Motor neuron (in vitro differentiated cells): ENCODE measurements at regions not wholly inside any gene's neighbourhood (a gene's known extent, or its start where the extent isn't known, plus 50 kb on each side); places are given as distances from the start of the nearest gene placed in this dataset.

Experiments
- ATAC-seq, 8 experiments: fragments of 200-7000 bp; cut with Tn5 transposase; replicated peaks in 6 of 8; 2 replicates each; pipeline ENCODE4 v1.8.0; 2021; ENCODE audit warnings: mild to moderate bottlenecking in 8 of 8, moderate library complexity in 8 of 8
- H3K27ac ChIP-seq, 2 donors: fragments of 250-450 bp; sonication (Bioruptor Pico); 2 replicates each; pipeline ENCODE4 v1.9.0; 2021; ENCODE audit warnings: antibody characterized with exemption in 2 of 2, mild to moderate bottlenecking in 2 of 2, moderate library complexity in 1 of 2
- H3K4me1 ChIP-seq, 2 donors: fragments of 250-450 bp; sonication (Bioruptor Pico); replicated peaks in 1 of 2; 2 replicates each; pipeline ENCODE4 v1.6.1; 2021; ENCODE audit warnings: antibody characterized with exemption in 2 of 2, mild to moderate bottlenecking in 2 of 2, moderate library complexity in 1 of 2
- H3K4me3 ChIP-seq, 5 donors: fragments of 250-450 bp; sonication (Bioruptor Pico); 2 replicates each; pipeline ENCODE4 v1.9.0; 2021; ENCODE audit warnings: antibody characterized with exemption in 5 of 5, mild to moderate bottlenecking in 5 of 5, moderate library complexity in 4 of 5
- WGBS, 10 experiments: fragments of 450-650 bp; shearing (Covaris generic); methylation state at CpG; one replicate each; pipeline ENCODE4 v1.0.0; 2022; 5-methylcytosine and 5-hydroxymethylcytosine counted together
- in situ Hi-C, 9 experiments: fragments of 400-800 bp; cut with MboI; loops; one replicate each; pipeline ENCODE4 v1.15.0; 2021; ENCODE audit warnings: low sequenced_read_pairs in 9 of 9, low pct_unique_long_range_greater_than_20kb in 2 of 9; ENCODE audit not compliant: unreplicated experiment in 9 of 9

GRCh38 chr15:57866149-57866736, 159.7 kb downstream of the POLR2M start:
- 22 to 75% (median 42%) methylated on average over 2 to 7 of the region's 7 CpGs for WGBS, 10 experiments
- ATAC-seq, result peak in 2 of 8 experiments; percentile 56 to 58
- in situ Hi-C loops, result loop anchor here in 3 of 9 experiments (5.0 to 25.0 kb wide), 5 partner anchors 104 to 321 kb away; partner anchors contain the start of gene ALDH1A2 (in 2 of the 3)
- Histone ChIP-seq H3K4me3 (no peak overlapping the region), H3K27ac (no peak overlapping the region), H3K4me1 (peaks cover 0 to 10% of the 10 kb centered on the region in 2 donors)

- 0 to 100% (median 84%) methylated on average over 1 to 8 of the region's 16 CpGs for WGBS, 10 experiments
- no peak for ATAC-seq
- no peak overlapping the region for H3K4me3 ChIP-seq
- no peaks in the 10 kb centered on the region for H3K4me1 ChIP-seq
- no peak overlapping the region for H3K27ac ChIP-seq
- in situ Hi-C loops, result loop anchor here in 3 of 9 experiments (5.0 to 25.0 kb wide), 5 partner anchors 106 to 319 kb away; partner anchors contain the start of gene ALDH1A2 (in 2 of the 3)
Measured at GRCh38 chr15:57867970-57868798, 161.7 kb downstream of the POLR2M start.

- 33 to 100% (median 80%) methylated on average over 1 to 2 of the region's 2 CpGs for WGBS, 10 experiments
- in situ Hi-C loops, result loop anchor here in 3 of 9 experiments (25.0 kb wide), 4 partner anchors 108 to 317 kb away; partner anchors contain the start of gene ALDH1A2 (in 1 of the 3)
- no peak overlapping the region for H3K27ac ChIP-seq
- ATAC-seq, result no peak
- H3K4me1 ChIP-seq, result no peaks in the 10 kb centered on the region
- H3K4me3 ChIP-seq, result no peak overlapping the region
Measured at GRCh38 chr15:57870667-57871066, 164.2 kb downstream of the POLR2M start.

GRCh38 chr15:57872281-57873030, 165.9 kb downstream of the POLR2M start:
- WGBS, 10 experiments, result 6 to 92% (median 50%) methylated on average over 1 to 4 of the region's 6 CpGs
- in situ Hi-C loops, result loop anchor here in 3 of 9 experiments (25.0 kb wide), 4 partner anchors 110 to 315 kb away; partner anchors contain the start of gene ALDH1A2 (in 1 of the 3)
- no peak for ATAC-seq

GRCh38 chr15:57873564-57874209, 167.2 kb downstream of the POLR2M start:
- in situ Hi-C loops, result loop anchor here in 3 of 9 experiments (25.0 kb wide), 4 partner anchors 111 to 314 kb away; partner anchors contain the start of gene ALDH1A2 (in 1 of the 3)
- WGBS, 10 experiments, result 10 to 100% (median 71%) methylated on average over 1 to 2 of the region's 2 CpGs
- ATAC-seq, result peak in 1 of 8 experiments; percentile 24
- no peak overlapping the region for H3K27ac ChIP-seq
- H3K4me3 ChIP-seq, result no peak overlapping the region
- no peaks in the 10 kb centered on the region for H3K4me1 ChIP-seq

More at GRCh38 chr15:57872281-57873030, 165.9 kb downstream of the POLR2M start:
- Histone ChIP-seq H3K4me1 (no peaks in the 10 kb centered on the region), H3K4me3 (no peak overlapping the region), H3K27ac (no peak overlapping the region)

- Histone ChIP-seq H3K4me3 (no peak overlapping the region), H3K4me1 (no peaks in the 10 kb centered on the region), H3K27ac (no peak overlapping the region)
- in situ Hi-C loops, result no loop called here
- ATAC-seq, result no peak
Measured at GRCh38 chr15:57875347-57875746, 168.8 kb downstream of the POLR2M start.

- Histone ChIP-seq H3K4me1 (no peaks in the 10 kb centered on the region), H3K4me3 (no peak overlapping the region), H3K27ac (no peak overlapping the region)
- WGBS, 10 experiments, result 0 to 46% (median 29%) methylated on average over 1 to 2 of the region's 2 CpGs; no CpG with 5 or more reads in 1 of the 10 experiments
- peak in 1 of 8 experiments; percentile 13 for ATAC-seq
- in situ Hi-C loops, result no loop called here
Measured at GRCh38 chr15:57878573-57878972, 172.1 kb downstream of the POLR2M start.

GRCh38 chr15:57881361-57881760, 174.8 kb downstream of the POLR2M start:
- 38 to 100% (median 84%) methylated on average over 1 to 3 of the region's 3 CpGs; no CpG with 5 or more reads in 2 of the 10 experiments for WGBS, 10 experiments
- Histone ChIP-seq H3K4me1 (no peaks in the 10 kb centered on the region), H3K27ac (no peak overlapping the region), H3K4me3 (no peak overlapping the region)
- no peak for ATAC-seq
- in situ Hi-C loops, result no loop called here

GRCh38 chr15:57881972-57882371, 175.5 kb downstream of the POLR2M start:
- H3K4me1 ChIP-seq, result no peaks in the 10 kb centered on the region
- in situ Hi-C loops, result no loop called here
- ATAC-seq, result no peak
- 50 to 100% (median 100%) methylated on average over 1 to 3 of the region's 3 CpGs; no CpG with 5 or more reads in 4 of the 10 experiments for WGBS, 10 experiments
- no peak overlapping the region for H3K4me3 ChIP-seq
- no peak overlapping the region for H3K27ac ChIP-seq

GRCh38 chr15:57883701-57884100, 177.2 kb downstream of the POLR2M start:
- in situ Hi-C loops, result no loop called here
- H3K4me3 ChIP-seq, result no peak overlapping the region
- no peak overlapping the region for H3K27ac ChIP-seq
- no peak for ATAC-seq
- 0 to 100% (median 75%) methylated on average over 1 of the region's 1 CpG; no CpG with 5 or more reads in 1 of the 10 experiments for WGBS, 10 experiments
- no peaks in the 10 kb centered on the region for H3K4me1 ChIP-seq

- in situ Hi-C loops, result no loop called here
- ATAC-seq, result no peak
- 0 to 33% (median 11%) methylated on average over 1 of the region's 1 CpG; no CpG with 5 or more reads in 4 of the 10 experiments for WGBS, 10 experiments
- H3K4me1 ChIP-seq, result no peaks in the 10 kb centered on the region
- no peak overlapping the region for H3K4me3 ChIP-seq
- no peak overlapping the region for H3K27ac ChIP-seq
Measured at GRCh38 chr15:57884936-57885335, 178.4 kb downstream of the POLR2M start.

GRCh38 chr15:57885435-57885834, 178.9 kb downstream of the POLR2M start:
- H3K4me3 ChIP-seq, result no peak overlapping the region
- 76 to 100% (median 83%) methylated on average over 1 to 5 of the region's 5 CpGs for WGBS, 10 experiments
- in situ Hi-C loops, result no loop called here
- ATAC-seq, result no peak
- H3K27ac ChIP-seq, result no peak overlapping the region
- no peaks in the 10 kb centered on the region for H3K4me1 ChIP-seq
